NCI-H1694 (cell line): ENCODE measurements at regions not wholly inside any gene's neighbourhood (a gene's known extent, or its start where the extent isn't known, plus 50 kb on each side); places are given as distances from the start of the nearest gene placed in this dataset.
A peak's percentile ranks its signal among the peaks of the same experiment; 100 is the strongest.

Experiments
- DNase-seq: peaks from one replicate; lab custom pipeline; 2025; lab: John Stamatoyannopoulos, UW

- DNase-seq = no peak
Measured at GRCh38 chr12:118704527-118705241, 276.7 kb upstream of the SRRM4 start.

GRCh38 chr12:118706437-118706836, 274.9 kb upstream of the SRRM4 start:
- DNase-seq = no peak

DNA sequence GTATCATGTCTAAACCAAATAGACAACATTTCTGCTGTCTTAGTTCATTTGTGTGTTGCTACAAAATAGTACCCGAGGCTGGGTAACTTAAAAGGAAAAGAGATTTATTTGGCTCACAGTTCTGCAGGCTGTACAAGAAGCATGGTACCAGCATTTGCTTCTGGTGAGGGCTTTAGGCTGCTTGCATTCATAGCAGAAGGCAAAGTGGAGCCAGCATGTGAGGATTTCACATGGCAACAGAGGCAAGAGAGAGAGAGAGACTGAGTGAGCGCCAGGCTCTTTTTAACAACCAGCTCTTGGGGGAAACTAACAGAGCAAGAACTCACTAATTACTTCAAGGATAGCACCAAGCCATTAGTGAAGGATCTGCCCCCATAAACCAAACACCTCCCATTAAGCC, 271.4 kb upstream of the SRRM4 start:
- no peak for DNase-seq

GRCh38 chr12:118711185-118711584, 270.2 kb upstream of the SRRM4 start:
- no peak for DNase-seq

- DNase-seq = peak; percentile 23
Measured at GRCh38 chr12:118714051-118714460, 267.3 kb upstream of the SRRM4 start.

DNA sequence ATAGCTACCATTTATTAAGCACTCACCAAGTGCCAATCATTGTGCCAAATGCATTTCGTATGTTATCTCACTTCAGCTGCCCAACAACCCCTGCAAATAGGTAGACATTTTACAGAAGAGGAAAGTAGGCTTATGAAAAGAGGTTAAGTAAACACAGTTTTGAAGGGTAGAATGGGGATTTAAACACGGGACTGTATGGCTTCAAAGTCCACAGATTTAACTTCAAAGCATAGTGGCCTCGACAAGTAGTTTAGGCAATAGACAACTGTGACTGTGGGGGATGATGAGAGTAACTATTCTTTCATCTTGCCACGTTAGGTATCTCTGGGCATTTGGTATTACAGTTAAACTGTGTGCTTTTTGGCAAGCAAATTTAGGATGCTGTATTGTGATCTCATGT, 266.8 kb upstream of the SRRM4 start:
- no peak for DNase-seq

GRCh38 chr12:118715647-118716046, 265.7 kb upstream of the SRRM4 start:
- DNase-seq = no peak

DNA sequence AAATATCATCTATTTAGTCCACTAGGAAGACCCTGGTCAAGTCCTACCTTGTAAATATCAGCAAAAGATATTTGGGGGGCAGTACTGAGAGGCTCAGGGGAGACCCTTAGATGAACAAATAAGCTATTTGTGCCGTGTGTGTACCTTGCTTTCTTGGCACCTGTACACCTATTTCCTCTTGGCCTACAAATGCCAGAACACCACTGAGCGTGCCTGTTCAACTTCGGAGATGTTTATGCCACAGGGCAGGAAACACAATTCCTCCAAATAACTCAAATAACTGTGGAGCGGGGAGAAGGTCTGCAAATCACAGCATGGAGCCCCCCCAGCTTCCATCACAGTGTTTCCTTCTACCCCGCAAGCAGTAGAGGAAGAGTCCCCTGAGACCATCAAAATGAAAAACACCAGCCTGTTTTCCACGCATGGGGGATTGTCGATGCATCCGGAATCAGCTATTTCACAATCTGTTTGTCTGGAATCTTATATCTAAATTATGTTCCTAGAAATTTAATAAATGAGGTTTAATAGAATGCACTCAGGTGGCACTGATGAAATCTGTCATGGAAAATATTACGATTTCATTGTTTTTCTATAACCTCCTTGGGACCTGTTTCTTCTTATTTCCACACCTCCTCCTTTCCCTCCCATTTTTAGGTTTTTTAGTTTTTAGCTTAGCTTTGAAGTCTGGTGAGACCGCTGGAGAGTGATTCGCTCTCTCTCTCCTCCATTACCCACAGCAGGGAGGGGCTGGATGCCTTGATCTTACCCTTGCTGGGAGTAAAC, 254.0 kb upstream of the SRRM4 start:
- peak; percentile 23 for DNase-seq

DNA sequence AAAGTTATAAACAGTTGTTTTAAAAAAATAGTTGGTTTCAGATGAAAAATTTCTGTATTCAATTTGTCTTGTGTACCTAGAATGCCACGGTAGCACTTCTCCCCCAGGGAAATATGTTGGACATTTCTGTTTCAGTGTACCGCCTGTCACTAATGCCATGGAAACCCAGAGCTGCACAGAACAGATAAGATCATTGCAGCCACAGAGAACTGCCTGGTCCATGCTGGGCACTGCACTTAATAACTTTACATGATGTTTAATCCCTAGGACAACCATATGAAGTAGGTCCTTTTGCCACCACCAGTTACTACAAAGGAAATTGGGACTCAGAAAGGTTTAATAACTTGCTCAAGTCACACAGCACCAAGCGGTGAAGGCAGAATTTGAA, 253.4 kb upstream of the SRRM4 start:
- no peak for DNase-seq

DNA sequence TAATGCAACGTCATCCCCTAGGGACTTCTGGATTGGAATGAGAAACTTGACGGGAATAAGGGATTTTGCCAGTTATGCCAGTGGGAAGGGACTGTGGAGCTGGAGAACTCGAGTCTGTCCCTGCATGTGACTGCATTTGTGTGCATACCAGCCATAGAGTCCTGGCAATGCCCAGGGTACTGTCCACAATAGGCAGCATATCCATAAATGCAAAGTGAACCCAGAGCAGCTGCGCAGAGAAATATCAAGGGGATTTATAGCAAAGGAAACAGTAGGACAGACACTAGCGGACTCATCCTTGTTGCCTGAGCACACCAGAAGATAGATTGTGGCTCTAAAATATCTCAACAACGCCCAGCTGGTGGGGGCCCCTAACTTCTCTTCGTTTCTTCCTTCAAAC, 247.1 kb upstream of the SRRM4 start:
- DNase-seq = no peak

- no peak for DNase-seq
Measured at GRCh38 chr12:118737985-118738540, 243.3 kb upstream of the SRRM4 start.

GRCh38 chr12:118741194-118741593, 240.1 kb upstream of the SRRM4 start:
- no peak for DNase-seq

DNA sequence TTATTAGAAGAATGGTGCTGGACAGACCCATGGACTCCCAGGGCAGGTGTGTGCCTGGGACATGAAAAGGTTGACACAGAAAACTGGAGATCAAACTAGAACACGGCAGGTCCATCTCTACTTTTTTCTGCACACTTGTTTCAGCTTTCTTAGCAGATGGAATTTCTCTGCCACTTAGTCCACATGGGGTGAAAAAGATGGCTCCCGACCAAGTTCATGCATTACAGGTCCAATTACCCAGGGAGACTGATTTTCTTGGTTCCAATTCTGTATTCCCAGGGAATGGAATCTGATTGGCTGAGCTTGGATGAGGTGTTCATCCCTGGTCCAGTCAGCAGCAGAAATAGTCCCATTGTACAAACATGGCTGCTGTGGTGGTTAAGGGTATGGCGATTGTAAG, 238.9 kb upstream of the SRRM4 start:
- DNase-seq = no peak

DNA sequence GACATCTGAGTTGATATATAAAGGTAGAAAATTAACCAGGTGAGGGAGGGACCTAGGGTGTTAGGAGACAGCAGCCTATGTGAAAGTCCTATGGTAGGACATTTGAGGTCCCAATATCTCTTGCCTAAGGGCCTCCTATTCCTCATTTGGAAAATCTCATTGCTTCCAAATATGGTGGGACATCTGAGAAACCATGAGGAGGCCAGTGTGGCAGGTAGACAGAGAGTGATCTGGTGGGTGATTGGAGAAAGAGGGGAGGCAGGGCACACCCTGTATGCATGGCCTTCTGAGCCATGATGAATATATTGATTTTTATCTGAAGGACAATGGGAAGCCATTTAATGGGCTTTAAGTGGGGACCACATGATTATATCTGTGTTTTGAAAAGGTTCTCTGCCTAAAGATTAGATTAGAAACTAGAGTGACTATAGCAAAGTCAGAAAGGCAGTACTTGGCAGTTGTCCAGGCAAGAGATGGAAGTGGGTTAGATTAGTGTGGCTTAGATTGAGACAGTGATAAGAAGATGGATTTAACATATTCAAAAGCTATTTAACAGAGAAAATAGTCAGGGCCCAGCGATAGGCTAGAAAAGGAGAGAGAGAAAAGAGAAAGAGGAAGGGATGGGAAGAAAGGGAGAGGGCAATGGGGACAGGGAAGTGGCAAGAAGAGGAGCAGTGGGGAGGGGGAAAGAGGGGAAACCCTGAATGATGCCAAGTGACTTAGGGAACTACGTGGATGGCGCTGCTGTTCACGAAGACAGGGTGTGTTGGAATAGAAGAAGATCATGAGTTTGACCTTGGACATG, 237.2 kb upstream of the SRRM4 start:
- no peak for DNase-seq

GRCh38 chr12:118746176-118746575, 235.2 kb upstream of the SRRM4 start:
- no peak for DNase-seq

GRCh38 chr12:118746960-118747359, 234.4 kb upstream of the SRRM4 start:
- no peak for DNase-seq

DNA sequence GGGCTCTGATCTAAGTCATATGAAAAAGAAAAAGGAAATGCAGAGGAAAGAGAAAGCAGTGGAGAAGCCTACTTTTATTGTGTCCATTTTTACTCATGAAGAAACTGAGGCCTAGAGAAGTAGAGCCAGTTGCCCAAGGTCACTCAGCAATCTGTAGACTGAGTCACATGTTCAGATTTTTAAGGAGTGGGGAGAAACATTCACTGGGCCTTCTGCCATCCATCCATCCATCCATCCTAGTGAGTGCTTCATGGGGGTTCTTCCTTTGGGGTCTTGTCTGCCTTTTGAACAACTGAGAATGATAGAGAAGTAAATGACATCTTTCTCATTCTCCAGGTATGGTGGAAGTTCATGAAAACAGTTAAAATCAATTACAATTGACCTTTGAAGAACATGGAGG, 233.6 kb upstream of the SRRM4 start:
- no peak for DNase-seq

- no peak for DNase-seq
Measured at GRCh38 chr12:118748478-118749380, 232.6 kb upstream of the SRRM4 start.

- no peak for DNase-seq
Measured at GRCh38 chr12:118749646-118750045, 231.7 kb upstream of the SRRM4 start.

DNA sequence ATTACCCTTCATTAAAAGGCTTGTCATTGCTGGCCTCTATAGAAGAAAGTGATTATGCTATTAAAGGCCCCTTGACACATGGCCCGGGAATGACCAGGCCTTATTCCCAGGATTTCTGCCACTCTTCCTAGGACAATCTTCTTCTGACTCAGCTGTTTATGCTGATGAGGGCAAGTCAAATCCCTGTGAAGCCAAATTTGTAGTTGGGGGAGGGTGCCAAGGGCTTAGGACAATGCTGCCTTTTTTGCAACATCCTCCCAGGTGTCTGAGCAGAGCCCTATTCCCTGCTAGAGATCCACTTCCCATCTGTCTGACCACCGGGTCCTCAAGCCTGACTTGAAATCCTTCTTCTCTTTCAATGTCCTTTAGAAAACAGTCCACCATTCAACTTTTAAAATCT, 230.7 kb upstream of the SRRM4 start:
- no peak for DNase-seq

DNA sequence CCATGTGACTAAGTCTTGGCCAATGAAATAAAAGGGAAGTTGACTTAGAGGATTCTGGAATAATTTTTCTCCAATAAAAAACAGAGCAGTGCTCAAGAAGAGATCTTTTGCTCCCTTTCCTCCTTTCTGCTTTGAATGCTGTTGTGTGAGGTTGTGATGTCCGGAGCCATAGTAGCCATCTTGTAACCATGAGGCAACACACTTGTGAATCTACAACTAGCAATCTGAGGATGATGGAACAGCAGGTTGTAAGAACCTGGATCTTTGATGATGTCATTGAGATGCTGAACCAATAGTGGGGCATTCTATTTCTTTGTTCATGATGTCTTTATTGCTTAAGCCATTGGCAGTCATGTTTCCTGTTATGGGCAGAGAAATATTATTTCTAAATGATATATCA, 230.0 kb upstream of the SRRM4 start:
- DNase-seq = no peak
